Head of caudate nucleus (tissue), 42 donors: ENCODE measurements at regions not wholly inside any gene's neighbourhood (a gene's known extent, or its start where the extent isn't known, plus 50 kb on each side); places are given as distances from the start of the nearest gene placed in this dataset.

ENCODE experiments used
- DNase-seq, 42 donors: peaks; one replicate each; pipeline versions ENCODE4 v3.0.0 to v3.0.0-alpha.2; 2020 to 2021; ENCODE audit warnings: mixed read lengths in 7 of 42
- intact Hi-C: fragments of 100-400 bp; cut with DNase I; formaldehyde crosslinking; loops from one replicate; pipeline ENCODE4 v1.15.0; 2022

DNA sequence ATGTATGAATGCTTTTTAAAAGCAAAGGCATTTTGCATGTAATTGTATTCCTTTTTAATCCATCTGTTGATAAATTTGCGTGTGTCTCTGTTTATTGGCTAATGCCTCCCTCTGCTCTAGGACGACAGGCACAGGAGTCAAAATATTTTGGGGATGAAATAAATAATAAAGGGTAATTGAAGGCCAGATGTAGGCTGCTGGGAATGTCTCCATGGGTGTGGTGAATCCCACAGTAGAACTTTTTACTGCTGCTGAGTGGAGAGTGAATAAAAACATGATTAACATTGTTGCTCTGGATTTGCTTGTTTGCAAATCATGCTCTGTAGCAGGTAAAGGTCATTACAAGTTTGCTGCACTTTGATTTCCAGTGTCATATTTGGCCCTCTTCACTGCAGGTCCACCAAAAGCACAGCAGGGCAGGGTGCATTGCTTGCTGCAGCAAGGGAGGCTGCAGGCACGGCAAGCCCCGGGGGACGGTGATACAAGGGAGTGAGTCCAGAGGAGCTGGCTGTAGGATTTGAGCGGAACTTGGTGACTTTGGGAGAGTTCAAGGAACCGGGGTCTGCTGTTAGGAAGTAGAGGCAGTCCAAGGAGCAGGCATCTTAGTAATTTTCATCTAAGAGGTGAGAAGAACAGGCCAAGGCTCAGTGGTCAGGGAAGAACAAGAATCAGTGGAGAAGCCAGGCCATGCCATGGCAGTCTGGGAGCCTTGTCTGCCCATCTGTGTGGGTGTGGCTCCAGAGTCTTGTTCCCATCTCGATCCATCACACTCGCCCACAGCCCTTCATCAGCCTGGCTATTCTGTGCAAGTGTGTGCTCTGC is 201.5 kb upstream of the RAB6C start:
- DNase-seq = peak in 4 of 42 donors; percentile 3 to 10 (median 9)
- intact Hi-C loops = no loop called here

DNA sequence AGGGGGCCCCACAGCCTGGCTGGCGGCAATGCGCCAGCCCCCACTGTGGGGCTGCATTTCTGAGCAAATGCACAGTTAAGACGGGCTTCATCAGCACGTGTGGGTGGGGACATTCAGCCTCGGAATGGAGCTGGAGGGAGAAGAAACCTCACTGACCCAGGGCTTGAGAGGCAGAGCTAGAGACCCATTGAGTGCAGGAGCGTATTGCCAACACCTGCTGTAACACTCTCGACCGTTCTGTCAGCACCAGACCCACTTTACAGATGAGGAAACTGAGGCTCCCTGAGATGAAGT is 200.9 kb upstream of the RAB6C start:
- peak in 1 of 42 donors; percentile 3 for DNase-seq
- intact Hi-C loops = no loop called here

DNA sequence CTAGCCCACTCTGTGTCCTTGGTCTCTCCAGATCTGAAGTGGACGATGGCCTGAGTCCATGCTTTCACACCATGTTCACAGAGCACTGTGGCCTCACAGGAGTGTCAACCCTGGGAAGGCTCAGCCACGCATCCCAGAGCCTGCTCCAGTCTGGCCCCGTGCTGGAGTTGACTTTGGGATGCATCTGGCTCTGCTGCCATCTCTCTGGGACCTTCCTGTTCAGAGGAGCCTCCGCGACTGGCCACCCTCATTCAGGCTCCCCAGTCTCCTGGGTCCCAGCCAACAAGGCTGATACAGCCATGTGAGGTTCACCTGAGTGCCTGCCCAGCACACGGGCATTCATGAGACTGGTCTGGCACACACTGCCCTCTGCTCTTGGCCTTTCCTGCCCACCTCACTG is 199.7 kb upstream of the RAB6C start:
- DNase-seq = peak in 4 of 42 donors; percentile 5 to 21 (median 18)
- intact Hi-C loops = no loop called here

DNA sequence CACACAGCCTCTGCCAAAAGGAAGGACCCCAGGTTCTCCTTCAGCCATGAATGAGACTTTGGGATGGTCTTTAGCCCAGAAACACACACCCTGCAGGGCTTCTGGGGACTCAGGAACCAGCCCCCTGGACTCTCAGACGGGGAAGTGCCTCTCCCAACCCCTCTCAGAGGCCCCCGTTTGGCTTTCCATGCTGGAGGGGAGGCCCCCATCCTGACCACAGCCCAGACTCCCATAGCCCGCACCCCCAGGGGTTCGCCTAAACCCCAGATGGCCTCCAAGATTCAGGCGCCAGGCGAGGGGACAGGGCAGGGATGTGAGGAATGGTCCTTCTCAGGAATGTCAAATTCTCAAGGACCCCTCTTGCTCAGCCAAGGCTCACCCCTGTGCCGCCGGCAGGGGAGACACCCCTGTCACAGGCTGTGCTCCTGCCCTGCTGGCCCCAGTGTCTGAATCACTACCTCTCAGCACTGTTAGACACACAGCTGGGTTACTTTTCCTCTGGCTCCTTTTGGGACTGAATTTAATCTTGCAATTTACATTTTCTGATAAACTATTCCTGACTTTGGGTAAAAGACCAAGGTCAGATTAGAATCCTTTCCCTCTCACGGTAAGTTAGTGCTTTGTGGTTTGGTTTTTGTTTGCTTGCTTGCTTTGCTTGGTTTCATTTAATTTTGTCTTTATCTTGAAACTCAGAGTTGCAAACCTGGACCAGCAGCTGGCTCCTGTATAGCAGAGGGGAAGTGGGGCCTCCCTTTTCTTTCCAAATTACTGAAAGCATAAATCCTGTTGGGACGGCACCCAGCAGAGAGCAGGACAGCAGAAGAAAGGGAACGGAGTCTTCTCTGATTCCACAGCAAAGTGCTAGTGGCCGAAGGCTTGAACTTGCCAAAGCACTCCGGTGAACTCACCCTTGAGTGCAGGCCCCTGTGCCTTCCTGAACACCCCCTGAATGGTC is 198.9 kb upstream of the RAB6C start:
- peak in 4 of 42 donors; percentile 9 to 23 (median 16) for DNase-seq
- intact Hi-C loops = no loop called here

DNA sequence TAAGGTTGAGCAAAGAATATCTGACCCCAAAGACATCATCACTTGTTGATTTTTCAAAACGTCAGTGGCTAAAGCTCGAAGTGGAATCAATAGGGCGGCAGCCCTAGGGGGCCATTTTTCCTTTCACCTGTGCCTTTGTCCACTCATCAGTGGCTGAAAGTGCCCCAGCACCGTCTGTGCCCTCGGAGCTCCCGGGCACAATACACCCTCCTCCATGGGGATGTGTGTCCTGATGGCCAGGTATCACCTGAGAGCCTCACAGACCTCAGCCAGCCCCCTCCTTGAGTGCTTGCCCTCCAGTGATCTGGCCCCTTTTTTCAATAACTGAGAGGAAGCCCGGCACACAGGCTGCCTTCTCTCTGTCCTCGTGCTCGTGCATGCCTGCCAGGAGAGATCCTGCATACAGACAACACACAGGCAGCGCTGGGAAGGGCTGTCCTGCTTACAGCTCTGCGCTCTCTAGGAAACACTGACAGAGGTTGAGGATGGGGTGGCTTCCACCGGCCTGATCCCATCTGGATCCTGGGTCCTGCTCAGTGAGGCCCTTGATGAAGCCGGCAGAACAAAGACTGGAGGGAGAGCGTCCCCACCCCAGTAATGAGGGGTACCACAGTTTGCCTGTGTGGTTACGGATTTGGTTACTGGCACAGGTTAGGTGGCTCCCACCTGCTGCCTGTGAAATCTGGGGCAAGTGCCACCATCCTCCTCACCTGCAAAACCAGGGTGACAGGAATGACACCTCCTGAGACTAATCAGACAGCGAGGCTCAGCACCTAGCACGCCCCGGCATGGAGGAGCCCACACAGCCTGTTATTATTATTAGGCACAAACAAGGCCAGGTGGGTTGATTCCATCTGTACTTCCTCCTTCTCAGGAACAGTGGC is 197.5 kb upstream of the RAB6C start:
- intact Hi-C loops = no loop called here
- peak in 21 of 42 donors; percentile 19 to 75 (median 44) for DNase-seq

DNA sequence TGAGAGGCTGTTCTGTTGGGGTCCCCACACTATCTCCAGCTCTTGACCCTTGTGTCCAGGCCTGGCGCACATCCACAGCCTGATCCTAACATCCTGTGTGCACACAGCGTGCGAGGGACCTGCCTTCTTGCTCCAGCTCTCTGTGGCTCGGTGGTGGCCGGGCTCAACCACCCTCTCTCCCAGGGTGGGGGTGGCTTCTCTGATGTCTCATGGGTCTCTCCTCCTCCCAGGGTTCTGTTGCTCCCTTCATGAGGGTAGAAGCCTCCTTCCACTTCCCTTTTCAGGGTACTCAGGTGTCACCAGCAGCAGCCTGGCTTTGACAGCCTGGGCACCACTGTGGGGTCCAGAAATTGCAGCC is 196.9 kb upstream of the RAB6C start:
- intact Hi-C loops = no loop called here
- DNase-seq = peak in 1 of 42 donors; percentile 26

DNA sequence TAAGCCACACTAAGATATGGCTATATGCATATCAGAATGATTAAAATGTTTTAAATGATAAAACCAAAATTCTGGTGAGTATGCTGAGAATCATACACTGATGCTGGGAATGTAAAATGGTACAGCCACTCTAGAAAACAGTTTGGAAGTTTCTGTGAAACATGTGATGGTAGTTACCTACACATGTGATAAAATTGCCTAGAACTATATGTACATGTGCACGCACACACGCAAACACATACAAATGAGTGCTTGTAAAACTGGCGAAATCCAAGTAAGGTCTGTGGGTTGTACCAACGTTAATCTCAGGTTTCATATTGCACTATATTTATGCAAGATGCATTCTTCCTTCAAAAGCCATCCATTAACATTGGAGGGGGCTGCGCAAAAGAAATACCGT is 195.0 kb upstream of the RAB6C start:
- intact Hi-C loops = no loop called here
- DNase-seq = peak in 2 of 42 donors; percentile 5 to 31

DNA sequence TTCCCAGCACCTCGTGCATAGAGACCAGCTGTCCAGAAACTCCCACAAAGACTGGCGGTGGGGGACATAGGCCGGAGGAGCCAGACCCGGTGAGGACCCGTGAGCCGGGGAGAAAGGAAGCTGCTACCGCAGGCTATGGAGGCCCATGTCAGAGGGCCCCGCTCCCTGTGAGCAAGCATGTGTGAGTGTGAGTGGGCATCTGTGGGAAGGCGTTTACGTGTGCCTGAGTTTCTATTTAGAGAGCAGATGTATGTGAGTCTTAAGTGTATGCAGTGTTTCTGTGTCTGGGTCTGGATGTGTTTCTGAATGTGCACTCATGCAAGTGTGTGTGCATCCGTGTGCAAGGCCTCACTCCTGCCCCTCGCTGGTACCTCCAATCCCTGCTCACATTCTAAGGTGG is 187.8 kb upstream of the RAB6C start:
- intact Hi-C loops = no loop called here
- DNase-seq = peak in 13 of 42 donors; percentile 12 to 70 (median 36)

DNA sequence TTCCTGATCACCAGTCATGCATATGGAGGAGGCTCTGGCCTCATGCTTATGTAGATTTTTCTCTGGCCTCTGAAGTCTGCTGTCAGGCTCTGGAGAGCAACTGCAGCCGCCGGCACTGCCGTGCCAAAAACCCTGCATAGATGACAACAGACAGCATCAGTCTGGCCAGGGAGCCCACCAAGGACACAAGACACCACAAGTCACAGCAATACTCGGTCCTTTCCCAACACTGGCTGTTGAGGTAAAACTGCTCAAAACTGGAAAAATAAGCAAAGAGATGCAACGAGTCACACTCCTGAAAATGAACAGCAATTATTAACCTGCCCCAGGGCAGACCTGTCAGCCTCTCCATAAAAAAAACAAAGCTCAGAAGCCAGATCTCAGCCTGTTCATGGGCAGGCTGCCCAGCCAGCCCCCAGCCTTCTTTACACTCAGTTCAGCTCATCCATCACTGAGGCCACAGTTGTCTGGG is 186.0 kb upstream of the RAB6C start:
- peak in 1 of 42 donors; percentile 13 for DNase-seq
- intact Hi-C loops = no loop called here

DNA sequence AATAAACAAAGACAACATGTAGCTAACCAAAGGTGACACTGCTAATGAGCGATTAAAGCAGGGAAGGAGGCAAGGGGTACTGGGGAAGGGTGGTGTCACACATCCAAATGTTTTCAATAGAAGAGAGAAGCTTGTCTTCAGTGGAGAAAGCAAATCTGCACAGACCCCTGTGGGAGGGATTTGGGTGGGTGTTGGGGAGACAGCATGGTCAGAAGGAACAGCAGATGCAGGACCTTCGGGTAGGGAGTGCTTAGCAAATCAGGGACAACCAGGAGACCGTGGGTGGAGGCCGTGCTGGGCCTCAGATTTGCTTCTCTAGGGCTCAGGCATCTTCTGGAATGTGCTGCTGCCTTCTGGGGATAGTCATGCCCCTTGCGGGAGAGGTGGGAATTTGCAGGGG is 185.3 kb upstream of the RAB6C start:
- intact Hi-C loops = no loop called here
- DNase-seq = no peak

DNA sequence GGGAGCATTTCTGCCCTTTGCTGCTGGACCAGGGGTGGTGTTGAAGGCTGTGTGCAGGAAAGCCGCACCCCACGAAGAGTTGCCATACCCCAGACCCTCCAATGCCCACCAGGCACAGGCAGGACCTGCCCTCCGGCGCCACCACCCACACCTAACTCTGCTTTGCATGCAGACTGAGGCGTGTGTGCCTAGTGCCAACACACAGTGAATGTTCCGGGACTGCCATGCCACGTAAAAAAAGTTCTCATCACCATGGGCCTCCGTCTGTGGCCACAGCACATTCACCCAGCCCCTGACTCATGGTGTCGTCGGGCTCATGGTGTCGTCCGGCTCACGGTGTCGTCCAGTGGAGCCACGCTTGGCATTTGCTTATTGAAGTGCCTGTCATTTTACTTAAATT is 184.9 kb upstream of the RAB6C start:
- DNase-seq = peak in 1 of 42 donors; percentile 9
- intact Hi-C loops = no loop called here

DNA sequence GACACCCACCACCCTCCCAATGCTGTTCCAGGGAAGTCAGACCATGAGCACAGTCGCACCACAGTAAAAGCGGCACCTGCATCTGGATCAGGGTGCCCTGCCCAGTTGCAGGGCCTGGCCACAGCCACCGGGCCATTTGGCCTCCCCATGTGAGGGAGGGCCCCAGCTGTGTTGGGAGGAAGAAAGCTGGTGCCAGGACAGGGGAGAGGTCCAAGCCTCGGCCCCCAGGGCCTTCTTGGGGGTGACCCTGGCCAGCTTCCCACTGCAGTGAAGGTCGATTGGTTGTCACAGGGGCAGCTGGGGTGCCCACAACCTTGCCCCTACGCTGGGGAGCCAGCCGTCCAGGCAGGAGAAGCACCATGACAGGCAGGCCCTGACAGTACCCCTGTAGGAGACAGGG is 183.2 kb upstream of the RAB6C start:
- peak in 1 of 42 donors; percentile 5 for DNase-seq
- intact Hi-C loops = no loop called here

DNA sequence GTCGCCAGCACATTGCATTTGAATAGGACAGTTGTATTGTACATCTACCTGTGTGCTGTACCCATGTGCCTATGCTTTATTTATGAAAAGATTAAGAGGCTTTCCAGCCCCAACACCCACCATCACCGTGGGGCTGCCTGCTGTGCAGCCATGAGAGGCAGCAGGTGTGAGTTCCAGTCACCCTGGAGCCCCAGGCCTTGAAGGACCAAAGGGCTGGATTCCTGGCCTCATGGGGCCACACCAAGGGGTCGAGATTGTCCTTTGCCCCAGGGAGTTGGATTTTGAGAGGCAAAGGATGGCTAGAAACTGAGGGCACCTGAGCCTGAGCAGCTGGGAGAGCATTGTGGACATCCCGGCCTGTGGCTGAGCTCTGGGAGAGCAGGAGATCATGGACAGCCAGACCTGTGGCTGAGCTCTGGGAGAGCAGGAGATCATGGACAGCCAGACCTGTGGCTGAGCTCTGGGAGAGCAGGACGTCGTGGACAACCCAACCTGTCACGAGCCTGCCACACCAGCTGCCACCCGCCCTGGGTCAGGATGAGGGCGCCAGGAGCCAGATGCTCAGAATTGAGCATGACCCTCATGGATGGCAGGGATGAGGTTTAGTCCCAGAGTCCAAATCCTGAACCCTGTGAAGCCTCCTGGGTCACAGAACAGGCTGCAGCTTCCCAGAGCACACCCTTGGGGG is 182.5 kb upstream of the RAB6C start:
- intact Hi-C loops = no loop called here
- peak in 2 of 42 donors; percentile 10 to 11 for DNase-seq

DNA sequence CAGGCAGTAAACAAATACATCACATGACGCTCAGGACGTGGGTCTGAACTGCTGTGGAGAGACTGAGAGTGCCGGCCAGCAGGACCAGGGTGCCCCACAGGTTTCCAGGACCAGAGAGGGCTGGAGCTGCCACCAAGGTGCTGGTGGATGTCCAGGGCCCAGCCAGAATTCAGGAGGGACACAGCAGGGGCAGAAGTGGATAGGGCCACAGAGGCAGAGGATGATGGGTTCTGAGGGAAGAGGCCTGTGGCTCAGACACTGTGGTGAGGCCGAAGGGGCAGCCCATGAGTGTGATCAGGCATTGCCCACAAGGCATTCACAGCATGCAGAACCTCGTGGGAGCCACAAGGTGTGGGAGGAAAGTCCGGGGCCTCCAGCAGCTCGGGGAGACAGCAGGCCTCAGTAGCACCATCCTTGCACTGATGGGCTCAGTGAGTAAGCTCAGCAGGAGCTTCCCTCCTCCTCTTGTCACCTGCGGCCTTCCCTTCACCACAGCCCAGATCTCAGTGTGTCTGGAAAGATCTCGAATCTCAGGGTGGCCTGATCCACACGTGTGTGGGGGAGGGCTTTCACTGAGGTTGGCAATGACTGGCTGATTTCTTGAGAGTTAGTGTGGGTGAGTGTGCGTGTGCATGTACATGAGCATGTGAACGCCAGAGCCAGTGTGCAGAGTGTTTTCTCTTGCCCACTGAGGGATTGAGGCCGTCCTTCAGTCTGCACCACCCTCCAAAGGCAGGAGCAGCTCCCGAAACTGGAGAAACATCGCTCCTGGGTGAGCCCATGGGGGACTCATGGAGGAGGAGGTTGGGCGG is 181.8 kb upstream of the RAB6C start:
- DNase-seq = peak in 2 of 42 donors; percentile 10 to 18
- intact Hi-C loops = no loop called here

DNA sequence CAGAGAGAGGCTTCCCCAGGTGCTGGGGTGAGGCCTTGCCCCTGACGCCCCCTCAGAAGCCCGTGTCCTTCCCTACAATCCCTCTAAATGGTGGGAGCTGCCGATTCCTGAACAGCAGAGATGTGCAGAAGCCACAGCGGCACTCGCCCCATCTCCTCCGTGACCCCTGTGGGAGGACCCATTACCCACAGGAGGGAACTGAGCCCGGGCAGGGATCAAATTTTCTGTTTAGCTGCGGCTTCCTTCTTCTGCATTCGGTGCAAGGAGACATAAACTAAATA is 181.2 kb upstream of the RAB6C start:
- intact Hi-C loops = no loop called here
- no peak for DNase-seq

DNA sequence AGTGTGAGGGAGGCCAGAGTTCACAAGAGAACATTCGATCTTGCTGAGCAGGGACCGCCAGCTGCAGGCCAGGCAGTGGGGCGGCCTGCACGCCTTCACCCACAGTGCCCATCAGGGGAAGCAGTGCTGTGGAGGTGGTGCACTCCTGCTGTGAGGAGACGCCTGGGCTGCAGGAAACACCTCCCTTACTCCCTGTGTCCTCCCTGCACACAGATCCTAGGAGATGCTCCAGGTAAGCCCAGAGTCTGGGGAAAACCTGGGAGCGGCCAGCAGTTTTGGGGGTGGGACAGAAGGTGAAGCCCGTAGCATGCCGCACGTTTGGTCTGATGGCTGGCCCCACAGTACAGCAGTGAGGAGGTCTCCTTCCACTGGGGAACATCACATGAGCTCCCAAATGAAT is 180.8 kb upstream of the RAB6C start:
- DNase-seq = peak in 1 of 42 donors; percentile 10
- intact Hi-C loops = no loop called here

DNA sequence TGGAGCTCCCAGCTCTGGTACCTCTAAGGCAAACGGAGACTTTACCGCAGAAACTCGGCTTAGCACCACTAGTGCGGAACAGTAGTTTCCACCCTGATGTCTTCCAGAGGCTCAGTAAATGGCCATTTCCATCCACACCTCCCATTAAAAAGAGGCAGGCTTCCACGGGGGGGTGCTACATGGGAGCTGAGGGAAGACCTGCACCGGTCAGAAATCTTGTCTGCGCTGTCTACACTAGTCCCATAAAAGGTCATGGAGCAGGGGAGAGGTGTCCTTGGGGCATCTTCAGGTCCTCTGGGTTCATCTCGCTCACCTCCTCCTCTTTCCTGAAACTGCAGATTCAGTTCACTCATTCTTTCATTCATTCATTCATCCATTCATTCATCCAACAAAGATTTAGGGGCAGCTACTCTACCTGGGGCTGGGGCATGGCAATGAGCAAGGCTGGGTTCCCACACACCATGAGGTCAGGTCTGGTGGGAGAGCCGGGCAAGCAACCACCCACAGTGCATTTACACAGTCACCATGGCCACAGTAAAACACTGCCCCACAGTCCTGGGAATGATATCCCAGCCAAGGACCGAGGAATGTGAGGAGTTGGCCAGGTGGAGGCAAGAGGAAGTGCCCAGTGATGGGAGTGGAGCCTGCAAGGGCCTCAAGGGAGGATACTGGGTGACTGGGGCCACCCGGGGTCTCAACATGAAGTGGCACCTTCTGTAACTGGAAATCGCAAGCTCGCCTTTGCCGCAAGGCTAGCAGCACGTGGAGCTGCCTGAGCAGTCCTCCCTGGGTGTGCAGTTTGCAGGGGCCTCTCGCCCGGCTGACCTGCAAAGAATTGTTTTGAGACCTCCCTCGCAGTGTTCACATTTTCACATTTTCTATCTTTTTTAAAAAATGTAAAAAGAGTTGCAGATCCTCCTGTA is 180.2 kb upstream of the RAB6C start:
- peak in 2 of 42 donors; percentile 14 to 25 for DNase-seq
- intact Hi-C loops = no loop called here
